C4-2B (cell line): ENCODE measurements at regions not wholly inside any gene's neighbourhood (a gene's known extent, or its start where the extent isn't known, plus 50 kb on each side); places are given as distances from the start of the nearest gene placed in this dataset.

Experiments
- H3K27ac ChIP-seq: fragments of 450-650 bp; 2 replicates; pipeline ENCODE4 v1.5.1; 2017
- ZFX ChIP-seq: fragments of 450-650 bp; IDR thresholded peaks from 2 replicates; pipeline ENCODE4 v1.6.1; 2017
- TF ChIP-seq, protein P1 (sequence below): fragments of 450-650 bp; conservative IDR thresholded peaks from 2 replicates; pipeline ENCODE4 v1.5.1; 2017; ENCODE audit warnings: mild to moderate bottlenecking

DNA sequence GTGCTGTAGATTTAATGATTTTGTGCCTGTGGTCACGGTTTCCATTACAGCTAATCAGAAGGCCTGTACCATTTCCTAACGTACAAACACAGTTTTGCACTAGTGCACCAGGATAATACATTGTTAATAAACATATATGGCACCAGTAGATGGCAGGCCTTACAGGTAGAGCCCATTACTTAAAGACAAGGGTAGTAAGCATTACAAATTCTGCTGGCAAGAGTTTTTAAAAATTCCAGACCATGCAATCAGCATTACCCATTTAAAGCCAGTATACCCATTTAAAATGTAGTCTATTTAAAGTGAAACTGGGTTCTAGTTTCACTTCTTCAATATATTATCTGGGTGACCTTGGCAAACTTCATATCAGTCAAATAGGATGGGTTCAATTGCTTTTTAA, 224.2 kb downstream of the NUP35 start:
- no peak for TF ChIP-seq ZFX
- TF ChIP-seq, protein P1, sequence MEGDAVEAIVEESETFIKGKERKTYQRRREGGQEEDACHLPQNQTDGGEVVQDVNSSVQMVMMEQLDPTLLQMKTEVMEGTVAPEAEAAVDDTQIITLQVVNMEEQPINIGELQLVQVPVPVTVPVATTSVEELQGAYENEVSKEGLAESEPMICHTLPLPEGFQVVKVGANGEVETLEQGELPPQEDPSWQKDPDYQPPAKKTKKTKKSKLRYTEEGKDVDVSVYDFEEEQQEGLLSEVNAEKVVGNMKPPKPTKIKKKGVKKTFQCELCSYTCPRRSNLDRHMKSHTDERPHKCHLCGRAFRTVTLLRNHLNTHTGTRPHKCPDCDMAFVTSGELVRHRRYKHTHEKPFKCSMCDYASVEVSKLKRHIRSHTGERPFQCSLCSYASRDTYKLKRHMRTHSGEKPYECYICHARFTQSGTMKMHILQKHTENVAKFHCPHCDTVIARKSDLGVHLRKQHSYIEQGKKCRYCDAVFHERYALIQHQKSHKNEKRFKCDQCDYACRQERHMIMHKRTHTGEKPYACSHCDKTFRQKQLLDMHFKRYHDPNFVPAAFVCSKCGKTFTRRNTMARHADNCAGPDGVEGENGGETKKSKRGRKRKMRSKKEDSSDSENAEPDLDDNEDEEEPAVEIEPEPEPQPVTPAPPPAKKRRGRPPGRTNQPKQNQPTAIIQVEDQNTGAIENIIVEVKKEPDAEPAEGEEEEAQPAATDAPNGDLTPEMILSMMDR: peak; percentile 19
- no peak overlapping the region for H3K27ac ChIP-seq

DNA sequence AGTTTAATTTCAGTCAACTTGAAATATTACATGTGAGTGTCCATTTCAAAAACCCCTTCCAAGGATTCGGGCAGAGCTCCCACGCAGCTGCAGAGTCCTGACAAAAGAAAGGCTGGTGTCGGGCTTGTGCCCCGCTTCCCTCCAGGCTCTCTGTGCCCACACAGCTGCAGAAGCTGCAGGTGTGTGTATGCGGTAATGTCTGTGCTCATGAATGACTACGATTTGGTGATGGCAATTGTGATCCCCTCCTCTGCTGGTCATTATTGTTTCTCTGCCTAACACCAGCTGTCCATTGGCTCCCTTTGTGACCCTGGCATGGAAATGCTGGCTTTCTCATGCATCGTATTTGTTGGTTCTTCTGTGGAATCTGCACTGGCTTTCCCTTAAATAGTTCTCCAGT, 224.8 kb downstream of the NUP35 start:
- no peak for TF ChIP-seq ZFX
- TF ChIP-seq, protein P1: no peak
- no peak overlapping the region for H3K27ac ChIP-seq

DNA sequence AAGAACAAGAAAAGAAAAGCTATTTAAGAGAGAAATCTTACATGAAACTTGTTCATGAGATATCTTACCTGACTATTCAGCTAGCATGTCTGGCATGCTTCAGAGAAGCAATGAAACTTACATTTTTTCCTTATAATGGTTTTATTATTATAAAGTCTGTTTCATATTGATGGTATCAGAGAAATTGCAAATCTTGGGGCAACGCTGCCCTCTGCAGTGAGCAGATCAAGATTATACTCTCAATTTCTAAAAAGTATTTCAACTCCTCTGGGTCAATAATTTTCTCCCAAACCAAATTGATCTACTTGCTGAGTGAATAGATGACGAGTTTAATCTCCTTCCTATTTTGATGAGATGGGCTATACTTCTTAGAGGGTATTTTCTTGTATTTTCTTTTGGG, 235.6 kb downstream of the NUP35 start:
- TF ChIP-seq, protein P1: peak; percentile 41
- TF ChIP-seq ZFX: no peak
- H3K27ac ChIP-seq: no peak overlapping the region

DNA sequence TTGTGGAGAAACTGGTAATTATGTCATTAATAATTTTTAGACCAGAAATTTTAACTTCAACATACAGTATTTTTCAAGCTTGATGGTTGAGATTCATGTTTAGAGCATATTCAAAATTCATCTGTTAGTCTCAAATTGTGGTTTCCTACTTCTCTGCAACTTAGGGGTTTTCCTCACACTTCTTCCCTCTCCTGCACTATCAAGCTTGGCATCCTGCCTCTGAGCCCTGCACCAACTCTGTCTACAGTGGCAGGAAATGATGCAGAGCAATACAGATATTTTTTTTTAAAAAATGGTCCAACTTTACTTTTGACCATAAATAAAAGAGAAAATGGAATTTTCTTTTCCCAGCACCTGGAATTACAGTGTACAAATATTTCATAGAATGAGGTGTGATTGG, 247.3 kb downstream of the NUP35 start:
- H3K27ac ChIP-seq: no peak overlapping the region
- TF ChIP-seq, protein P1: no peak
- no peak for TF ChIP-seq ZFX

DNA sequence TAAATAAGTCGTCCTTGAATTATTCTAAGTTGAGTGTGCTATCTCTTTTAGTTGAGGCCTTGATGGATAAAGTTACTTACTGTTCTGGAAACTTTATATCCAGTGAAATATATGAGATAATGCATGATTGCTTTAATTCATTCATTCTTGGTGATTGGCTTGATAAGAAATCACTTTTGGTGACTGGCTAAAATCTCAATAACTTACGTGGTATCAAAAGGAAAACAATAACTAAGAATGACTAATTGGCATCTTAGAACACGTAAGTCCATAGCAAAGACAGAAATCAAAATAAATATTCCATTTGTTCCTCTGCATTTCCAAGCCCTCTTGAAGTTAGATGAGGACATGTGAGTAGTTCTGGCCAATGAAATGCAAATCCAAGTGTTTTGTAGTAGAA, 251.6 kb downstream of the NUP35 start:
- H3K27ac ChIP-seq: no peak overlapping the region
- TF ChIP-seq, protein P1: no peak
- no peak for TF ChIP-seq ZFX

DNA sequence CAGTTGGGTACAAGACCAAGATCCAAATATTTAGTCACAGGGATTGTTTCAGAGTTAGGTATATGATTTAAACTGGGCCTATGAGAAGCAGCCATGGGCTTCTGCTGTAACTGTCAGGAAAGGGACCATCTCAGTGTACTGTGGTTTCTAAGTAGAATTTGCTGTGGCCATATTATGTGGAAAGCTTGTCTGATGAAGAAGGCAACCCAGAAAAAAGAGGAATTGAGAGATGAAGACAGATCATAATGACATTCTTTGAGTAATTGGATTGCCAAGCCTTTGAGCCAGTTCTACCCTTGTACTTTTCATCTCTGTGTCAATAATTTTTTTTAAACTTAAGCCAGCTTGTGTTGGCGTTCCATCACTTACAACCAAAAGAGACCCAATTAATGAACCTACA, 259.6 kb downstream of the NUP35 start:
- H3K27ac ChIP-seq: no peak overlapping the region
- TF ChIP-seq ZFX: no peak
- TF ChIP-seq, protein P1: no peak

DNA sequence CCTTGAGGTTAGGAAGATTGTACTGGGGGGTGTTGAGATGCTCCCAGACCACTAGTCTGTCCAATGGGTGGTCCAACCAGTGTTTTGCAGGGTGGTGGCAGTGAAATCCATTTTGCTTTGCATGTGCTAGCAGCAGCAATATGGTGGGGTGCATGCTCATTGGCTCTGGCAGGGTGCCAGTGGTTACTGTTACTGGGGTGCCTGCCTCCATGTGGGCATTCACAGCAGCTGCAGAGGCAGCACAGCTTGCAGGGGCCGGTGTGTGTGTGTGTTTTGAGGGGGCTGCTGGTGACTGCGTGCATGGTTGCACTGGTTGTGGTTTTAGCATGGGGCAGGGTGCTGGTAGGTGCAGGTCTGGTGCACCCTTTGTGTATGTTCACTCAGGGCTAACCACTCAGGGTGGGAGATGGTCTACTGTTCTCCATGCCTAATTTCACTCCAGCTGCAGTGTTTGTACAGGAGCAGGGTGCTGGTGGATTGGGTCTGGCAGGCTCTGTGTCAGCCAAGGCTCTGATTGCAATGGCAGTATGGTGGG, 265.4 kb downstream of the NUP35 start:
- TF ChIP-seq, protein P1: no peak
- TF ChIP-seq ZFX: no peak
- no peak overlapping the region for H3K27ac ChIP-seq
